PC-9 (cell line): ENCODE measurements at regions not wholly inside any gene's neighbourhood (a gene's known extent, or its start where the extent isn't known, plus 50 kb on each side); places are given as distances from the start of the nearest gene placed in this dataset.

Experiments
- BruUV-seq: library from RNA; stranded (reverse); fragments of 400-500 nt; replicated peaks from 2 replicates; lab custom pipeline; 2021; lab: Mats Ljungman, UMichigan
- CTCF ChIA-PET: fragments of 300-600 bp; sonication (Branson Sonifier 250); formaldehyde crosslinking; loops from one replicate; lab custom pipeline; 2022; ENCODE audit warnings: antibody characterized with exemption; lab: Charles Lee
- POLR2A ChIA-PET: fragments of 300-600 bp; sonication (Branson Sonifier 250); formaldehyde crosslinking; loops from one replicate; lab custom pipeline; 2022; ENCODE audit warnings: antibody characterized with exemption; ENCODE audit not compliant: unreplicated experiment; lab: Charles Lee
- DNase-seq, 2 experiments: peaks; one replicate each; pipeline versions ENCODE4 v3.0.0 to v3.0.0-alpha.2; 2015 to 2022; ENCODE audit warnings: mixed read lengths in 1 of 2
- H2AFZ ChIP-seq: fragments of 200-600 bp; sonication (generic); 2 replicates; pipeline ENCODE4 v1.8.1; 2017; ENCODE audit warnings: antibody characterized with exemption
- H3F3A ChIP-seq: fragments of 200-600 bp; sonication (generic); 2 replicates; pipeline ENCODE4 v1.8.1; 2017; ENCODE audit warnings: antibody characterized with exemption, mild to moderate bottlenecking, low read depth; ENCODE audit not compliant: insufficient read depth
- H3K27ac ChIP-seq: fragments of 200-600 bp; sonication (generic); 2 replicates; pipeline ENCODE4 v1.6.1; 2016; ENCODE audit warnings: mixed run types
- H3K27me3 ChIP-seq: fragments of 200-600 bp; sonication (generic); 2 replicates; pipeline ENCODE4 v1.6.1; 2016; ENCODE audit warnings: low read depth, mixed run types; ENCODE audit not compliant: insufficient read depth
- H3K36me3 ChIP-seq: fragments of 200-600 bp; sonication (generic); 2 replicates; pipeline ENCODE4 v1.6.1; 2016; ENCODE audit warnings: low read depth, mixed run types
- H3K4me1 ChIP-seq: fragments of 200-600 bp; sonication (generic); replicated peaks from 2 replicates; pipeline ENCODE4 v1.6.1; 2016; ENCODE audit warnings: mixed run types; ENCODE audit not compliant: insufficient read depth
- H3K4me2 ChIP-seq: fragments of 200-600 bp; sonication (generic); 2 replicates; pipeline ENCODE4 v1.6.1; 2017; ENCODE audit warnings: mixed run types
- H3K4me3 ChIP-seq: fragments of 200-600 bp; sonication (generic); 2 replicates; pipeline ENCODE4 v1.6.1; 2016; ENCODE audit warnings: mixed run types
- H3K79me2 ChIP-seq: fragments of 200-600 bp; sonication (generic); 2 replicates; pipeline ENCODE4 v1.6.1; 2017; ENCODE audit warnings: low read depth, mixed run types
- H3K9me2 ChIP-seq: fragments of 200-600 bp; sonication (generic); 2 replicates; pipeline ENCODE4 v1.8.1; 2017; ENCODE audit warnings: mild to moderate bottlenecking; ENCODE audit not compliant: insufficient read depth
- H3K9me3 ChIP-seq: fragments of 200-600 bp; sonication (generic); 2 replicates; pipeline ENCODE4 v1.8.1; 2016; ENCODE audit warnings: low read depth; ENCODE audit not compliant: insufficient read depth
- H4K20me1 ChIP-seq: fragments of 200-600 bp; sonication (generic); 2 replicates; pipeline ENCODE4 v1.8.1; 2017; ENCODE audit not compliant: insufficient read depth
- EZH2 ChIP-seq: fragments of 200-600 bp; sonication (generic); IDR thresholded peaks from 2 replicates; pipeline ENCODE4 v1.8.0; 2017; ENCODE audit warnings: antibody characterized with exemption, low read depth
- intact Hi-C: fragments of 100-400 bp; cut with micrococcal nuclease; formaldehyde crosslinking; loops from one replicate; pipeline ENCODE4 v1.10.0; 2022; ENCODE audit not compliant: unreplicated experiment
- TF ChIP-seq, protein P1 (sequence below): fragments of 200-600 bp; sonication (generic); conservative IDR thresholded peaks from 2 replicates; pipeline ENCODE4 v1.6.1; 2017; ENCODE audit warnings: mixed run types, antibody characterized with exemption, mild to moderate bottlenecking, moderate library complexity

GRCh38 chr19:29400917-29401711 is 124.7 kb upstream of the VSTM2B start:
- Histone ChIP-seq H3K9me2 (no peaks in the 10 kb centered on the region), H4K20me1 (no peaks in the 10 kb centered on the region), H2AFZ (no peak overlapping the region), H3F3A (no peaks in the 10 kb centered on the region), H3K4me1 (no peaks in the 10 kb centered on the region), H3K9me3 (no peaks in the 10 kb centered on the region), H3K36me3 (no peaks in the 10 kb centered on the region), H3K4me2 (no peak overlapping the region), H3K79me2 (no peaks in the 10 kb centered on the region), H3K4me3 (no peak overlapping the region), H3K27ac (no peak overlapping the region), H3K27me3 (peaks cover 97% of the 10 kb centered on the region)
- intact Hi-C loops: no loop called here
- BruUV-seq: no TSS peak
- TF ChIP-seq, protein P1, sequence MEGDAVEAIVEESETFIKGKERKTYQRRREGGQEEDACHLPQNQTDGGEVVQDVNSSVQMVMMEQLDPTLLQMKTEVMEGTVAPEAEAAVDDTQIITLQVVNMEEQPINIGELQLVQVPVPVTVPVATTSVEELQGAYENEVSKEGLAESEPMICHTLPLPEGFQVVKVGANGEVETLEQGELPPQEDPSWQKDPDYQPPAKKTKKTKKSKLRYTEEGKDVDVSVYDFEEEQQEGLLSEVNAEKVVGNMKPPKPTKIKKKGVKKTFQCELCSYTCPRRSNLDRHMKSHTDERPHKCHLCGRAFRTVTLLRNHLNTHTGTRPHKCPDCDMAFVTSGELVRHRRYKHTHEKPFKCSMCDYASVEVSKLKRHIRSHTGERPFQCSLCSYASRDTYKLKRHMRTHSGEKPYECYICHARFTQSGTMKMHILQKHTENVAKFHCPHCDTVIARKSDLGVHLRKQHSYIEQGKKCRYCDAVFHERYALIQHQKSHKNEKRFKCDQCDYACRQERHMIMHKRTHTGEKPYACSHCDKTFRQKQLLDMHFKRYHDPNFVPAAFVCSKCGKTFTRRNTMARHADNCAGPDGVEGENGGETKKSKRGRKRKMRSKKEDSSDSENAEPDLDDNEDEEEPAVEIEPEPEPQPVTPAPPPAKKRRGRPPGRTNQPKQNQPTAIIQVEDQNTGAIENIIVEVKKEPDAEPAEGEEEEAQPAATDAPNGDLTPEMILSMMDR: no peak
- no peak for TF ChIP-seq EZH2
- ChIA-PET POLR2A (no interaction called here), CTCF (no interaction called here)
- no peak for DNase-seq

GRCh38 chr19:29401712-29402421 is 123.9 kb upstream of the VSTM2B start:
- H2AFZ ChIP-seq: no peak overlapping the region
- intact Hi-C loops: no loop called here
- H3K4me3 ChIP-seq: no peak overlapping the region
- H3K27ac ChIP-seq: no peak overlapping the region
- H3K79me2 ChIP-seq: no peaks in the 10 kb centered on the region
- TF ChIP-seq, protein P1: no peak
- no peak for TF ChIP-seq EZH2
- no peaks in the 10 kb centered on the region for H3K9me3 ChIP-seq
- no peak overlapping the region for H3K4me2 ChIP-seq
- CTCF ChIA-PET: no interaction called here
- H3K9me2 ChIP-seq: no peaks in the 10 kb centered on the region
- H4K20me1 ChIP-seq: no peaks in the 10 kb centered on the region
- POLR2A ChIA-PET: no interaction called here
- H3F3A ChIP-seq: no peaks in the 10 kb centered on the region
- BruUV-seq: no TSS peak
- no peaks in the 10 kb centered on the region for H3K4me1 ChIP-seq
- no peak for DNase-seq
- peaks cover 93% of the 10 kb centered on the region for H3K27me3 ChIP-seq
- H3K36me3 ChIP-seq: no peaks in the 10 kb centered on the region

- BruUV-seq: no TSS peak
- no peaks in the 10 kb centered on the region for H3K4me1 ChIP-seq
- H3K9me3 ChIP-seq: no peaks in the 10 kb centered on the region
- H3K27ac ChIP-seq: no peak overlapping the region
- ChIA-PET POLR2A (no interaction called here), CTCF (interaction anchor here (0.5 kb wide), 1 partner anchor 29 kb away, joined by 6 read pairs; no protein-coding TSS in a partner anchor)
- DNase-seq: no peak
- TF ChIP-seq, protein P1: no peak
- TF ChIP-seq EZH2: no peak
- no peak overlapping the region for H2AFZ ChIP-seq
- H3K9me2 ChIP-seq: no peaks in the 10 kb centered on the region
- H3F3A ChIP-seq: no peaks in the 10 kb centered on the region
- intact Hi-C loops: no loop called here
- no peaks in the 10 kb centered on the region for H4K20me1 ChIP-seq
- no peaks in the 10 kb centered on the region for H3K36me3 ChIP-seq
- no peak overlapping the region for H3K4me3 ChIP-seq
- H3K27me3 ChIP-seq: peaks cover 93% of the 10 kb centered on the region
- no peaks in the 10 kb centered on the region for H3K79me2 ChIP-seq
- H3K4me2 ChIP-seq: no peak overlapping the region
Measured at GRCh38 chr19:29402563-29402962, 123.2 kb upstream of the VSTM2B start.
